ENCODE measurements at regions not wholly inside any gene's neighbourhood (a gene's known extent, or its start where the extent isn't known, plus 50 kb on each side); places are given as distances from the start of the nearest gene placed in this dataset.

GRCh38 chr13:88068975-88069374 is 397.8 kb downstream of the SLITRK5 start:
- intact Hi-C loops (cut with micrococcal nuclease), result no loop called here
- ATAC-seq (ENCODE audit: low read depth), result no peak
- TF ChIP-seq CTCF (IDR thresholded peaks at IDR 0.05), result no peak

GRCh38 chr13:88071371-88071770 is 400.2 kb downstream of the SLITRK5 start:
- no peak overlapping the region for H3K27ac Mint-ChIP-seq
- peaks cover 2% of the 10 kb centered on the region for H3K9me3 Mint-ChIP-seq
- H3K36me3 Mint-ChIP-seq (ENCODE audit: low read depth), result no peaks in the 10 kb centered on the region
- H3K4me1 Mint-ChIP-seq, result no peaks in the 10 kb centered on the region
- ATAC-seq (ENCODE audit: low read depth) (no peak), DNase-seq (no peak)
- intact Hi-C loops (cut with micrococcal nuclease), result no loop called here
- ChIA-PET POLR2A (no interaction called here), CTCF (no interaction called here)
- H3K27me3 Mint-ChIP-seq, result no peaks in the 10 kb centered on the region
- H3K4me3 Mint-ChIP-seq, result no peak overlapping the region
- TF ChIP-seq CTCF (IDR thresholded peaks at IDR 0.05), result no peak

More at GRCh38 chr13:88068975-88069374, 397.8 kb downstream of the SLITRK5 start:
- no peak overlapping the region for H3K4me3 Mint-ChIP-seq
- ChIA-PET POLR2A (no interaction called here), CTCF (no interaction called here)
- no peaks in the 10 kb centered on the region for H3K27me3 Mint-ChIP-seq
- no peak overlapping the region for H3K27ac Mint-ChIP-seq
- no peaks in the 10 kb centered on the region for H3K36me3 Mint-ChIP-seq (ENCODE audit: low read depth)
- no peak for DNase-seq
- no peaks in the 10 kb centered on the region for H3K4me1 Mint-ChIP-seq
- H3K9me3 Mint-ChIP-seq, result peaks cover 5% of the 10 kb centered on the region

GRCh38 chr13:88074794-88075510 is 403.8 kb downstream of the SLITRK5 start:
- POLR2A ChIA-PET, result no interaction called here
- H3K36me3 Mint-ChIP-seq (ENCODE audit: low read depth), result no peaks in the 10 kb centered on the region
- H3K9me3 Mint-ChIP-seq, result peaks cover 2% of the 10 kb centered on the region
- CTCF ChIA-PET, result no interaction called here
- DNase-seq, result no peak
- no peaks in the 10 kb centered on the region for H3K27me3 Mint-ChIP-seq
- intact Hi-C loops (cut with micrococcal nuclease), result no loop called here
- H3K27ac Mint-ChIP-seq, result no peak overlapping the region
- H3K4me1 Mint-ChIP-seq, result no peaks in the 10 kb centered on the region
- H3K4me3 Mint-ChIP-seq, result no peak overlapping the region
- no peak for ATAC-seq (ENCODE audit: low read depth)
- TF ChIP-seq CTCF (IDR thresholded peaks at IDR 0.05), result no peak

- no peak for TF ChIP-seq CTCF (IDR thresholded peaks at IDR 0.05)
- Mint-ChIP-seq H3K9me3 (peaks cover 3% of the 10 kb centered on the region), H3K27me3 (no peaks in the 10 kb centered on the region), H3K4me3 (no peak overlapping the region), H3K4me1 (no peaks in the 10 kb centered on the region), H3K27ac (no peak overlapping the region), H3K36me3 (ENCODE audit: low read depth) (no peaks in the 10 kb centered on the region)
- POLR2A ChIA-PET, result no interaction called here
- DNase-seq (no peak), ATAC-seq (ENCODE audit: low read depth) (no peak)
- CTCF ChIA-PET, result no interaction called here
- intact Hi-C loops (cut with micrococcal nuclease), result no loop called here
Measured at GRCh38 chr13:88085036-88085435, 413.9 kb downstream of the SLITRK5 start.

GRCh38 chr13:88086577-88086976 is 415.4 kb downstream of the SLITRK5 start:
- ChIA-PET POLR2A (no interaction called here), CTCF (no interaction called here)
- Mint-ChIP-seq H3K36me3 (ENCODE audit: low read depth) (no peaks in the 10 kb centered on the region), H3K27me3 (no peaks in the 10 kb centered on the region), H3K27ac (no peak overlapping the region), H3K9me3 (peaks cover 3% of the 10 kb centered on the region), H3K4me1 (no peaks in the 10 kb centered on the region), H3K4me3 (no peak overlapping the region)
- ATAC-seq (ENCODE audit: low read depth) (no peak), DNase-seq (no peak)
- no peak for TF ChIP-seq CTCF (IDR thresholded peaks at IDR 0.05)
- intact Hi-C loops (cut with micrococcal nuclease), result no loop called here
